ENCODE measurements at regions not wholly inside any gene's neighbourhood (a gene's known extent, or its start where the extent isn't known, plus 50 kb on each side); places are given as distances from the start of the nearest gene placed in this dataset.

- no peaks in the 10 kb centered on the region for H3K27me3 ChIP-seq
- no peak overlapping the region for H3K27ac ChIP-seq
- no peaks in the 10 kb centered on the region for H3K36me3 ChIP-seq
- intact Hi-C loops (cut with DNase I; ENCODE audit: low total_unique reads), result no loop called here
- WGBS, 5 donors, result 74 to 95% (median 87%) methylated on average over 2 of the region's 2 CpGs
- no peak for TF ChIP-seq EP300 (IDR thresholded peaks at IDR 0.05)
- no peak for TF ChIP-seq POLR2A (IDR thresholded peaks at IDR 0.05)
- TF ChIP-seq POLR2AphosphoS5 (IDR thresholded peaks at IDR 0.05), result no peak
- TF ChIP-seq, protein P1, sequence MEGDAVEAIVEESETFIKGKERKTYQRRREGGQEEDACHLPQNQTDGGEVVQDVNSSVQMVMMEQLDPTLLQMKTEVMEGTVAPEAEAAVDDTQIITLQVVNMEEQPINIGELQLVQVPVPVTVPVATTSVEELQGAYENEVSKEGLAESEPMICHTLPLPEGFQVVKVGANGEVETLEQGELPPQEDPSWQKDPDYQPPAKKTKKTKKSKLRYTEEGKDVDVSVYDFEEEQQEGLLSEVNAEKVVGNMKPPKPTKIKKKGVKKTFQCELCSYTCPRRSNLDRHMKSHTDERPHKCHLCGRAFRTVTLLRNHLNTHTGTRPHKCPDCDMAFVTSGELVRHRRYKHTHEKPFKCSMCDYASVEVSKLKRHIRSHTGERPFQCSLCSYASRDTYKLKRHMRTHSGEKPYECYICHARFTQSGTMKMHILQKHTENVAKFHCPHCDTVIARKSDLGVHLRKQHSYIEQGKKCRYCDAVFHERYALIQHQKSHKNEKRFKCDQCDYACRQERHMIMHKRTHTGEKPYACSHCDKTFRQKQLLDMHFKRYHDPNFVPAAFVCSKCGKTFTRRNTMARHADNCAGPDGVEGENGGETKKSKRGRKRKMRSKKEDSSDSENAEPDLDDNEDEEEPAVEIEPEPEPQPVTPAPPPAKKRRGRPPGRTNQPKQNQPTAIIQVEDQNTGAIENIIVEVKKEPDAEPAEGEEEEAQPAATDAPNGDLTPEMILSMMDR (IDR thresholded peaks at IDR 0.05), result no peak
- DNase-seq, result no peak
- H3K4me3 ChIP-seq, result no peak overlapping the region
- no peaks in the 10 kb centered on the region for H3K9me3 ChIP-seq
- H3K4me1 ChIP-seq, result peaks cover 0 to 4% (median under 1%) of the 10 kb centered on the region in 4 donors
Observed at GRCh38 chr6:44036196-44036595, 91.1 kb downstream of the MRPL14 start.

DNA sequence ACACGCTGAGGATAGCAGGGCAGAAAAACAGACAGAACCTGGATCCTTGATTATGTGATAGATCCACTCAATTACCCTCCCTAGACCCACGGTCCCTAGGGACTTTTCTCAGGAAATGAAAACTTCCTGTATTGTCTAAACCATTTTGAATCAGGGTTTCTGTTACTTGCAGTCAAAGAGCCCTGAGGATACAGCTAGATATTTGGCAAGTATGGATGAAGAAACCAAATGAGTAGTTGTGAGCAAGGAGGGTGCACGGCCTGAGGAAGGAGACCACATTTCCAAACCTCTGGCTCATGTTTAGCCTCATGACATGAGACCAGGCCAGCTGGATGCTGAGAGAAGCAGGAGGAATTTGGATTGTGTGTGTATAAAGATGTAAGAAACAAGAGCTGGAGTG lies 91.6 kb downstream of the MRPL14 start:
- no peaks in the 10 kb centered on the region for H3K36me3 ChIP-seq
- no peaks in the 10 kb centered on the region for H3K4me1 ChIP-seq
- no peaks in the 10 kb centered on the region for H3K27me3 ChIP-seq
- no peaks in the 10 kb centered on the region for H3K9me3 ChIP-seq
- no peak for DNase-seq
- no peak overlapping the region for H3K4me3 ChIP-seq
- TF ChIP-seq POLR2AphosphoS5 (IDR thresholded peaks at IDR 0.05) (no peak), POLR2A (IDR thresholded peaks at IDR 0.05) (no peak), EP300 (IDR thresholded peaks at IDR 0.05) (no peak)
- TF ChIP-seq, protein P1 (IDR thresholded peaks at IDR 0.05), result no peak
- 75 to 84% (median 76%) methylated on average over 3 of the region's 3 CpGs for WGBS, 5 donors
- no peak overlapping the region for H3K27ac ChIP-seq
- intact Hi-C loops (cut with DNase I; ENCODE audit: low total_unique reads), result no loop called here

DNA sequence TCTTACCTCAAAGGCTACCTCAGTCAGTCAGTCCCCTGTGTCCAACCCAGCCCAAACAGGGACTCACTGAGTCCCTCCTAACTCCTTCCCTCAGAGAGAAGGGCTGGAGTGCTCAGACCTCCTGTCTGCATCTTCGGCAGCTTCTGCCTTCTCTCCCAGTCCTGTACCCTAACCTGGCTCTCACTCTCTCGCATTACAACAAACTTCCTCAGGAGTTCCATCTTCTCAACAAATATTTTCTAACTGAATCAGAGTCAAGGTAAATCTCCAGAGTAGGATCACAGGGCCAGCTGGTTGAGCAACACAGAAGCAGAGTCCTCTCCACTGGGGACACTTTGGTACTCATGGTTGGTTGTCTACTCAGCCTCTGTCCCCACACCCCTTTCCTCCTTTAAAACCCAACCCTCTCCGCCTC lies 92.3 kb downstream of the MRPL14 start:
- no peaks in the 10 kb centered on the region for H3K9me3 ChIP-seq

DNA sequence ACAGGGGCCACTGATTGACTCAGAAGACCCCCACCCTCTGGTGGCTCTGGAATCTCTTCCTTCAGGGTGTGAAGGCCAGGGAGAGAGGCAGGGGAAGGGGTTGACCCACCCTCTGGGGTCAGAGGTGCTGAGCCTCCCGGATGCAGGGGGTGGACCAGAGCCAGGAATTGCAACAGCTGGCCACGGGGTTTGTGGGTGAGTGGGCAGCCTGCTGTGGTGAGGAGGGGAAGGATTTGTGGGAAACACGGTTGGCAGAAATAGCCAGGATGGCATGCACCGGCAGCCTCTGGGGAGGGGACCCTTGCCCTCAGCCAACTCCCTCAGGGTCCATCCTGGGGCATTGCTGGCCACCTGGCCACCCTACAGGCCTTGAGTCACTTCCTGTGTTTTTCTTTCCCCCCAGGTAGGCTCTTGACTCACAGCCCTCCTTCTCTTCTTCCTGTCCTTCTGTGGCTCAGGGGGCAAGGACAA lies 92.8 kb downstream of the MRPL14 start:
- no peak for DNase-seq
- intact Hi-C loops (cut with DNase I; ENCODE audit: low total_unique reads), result no loop called here
- H3K4me1 ChIP-seq, result peaks cover 0 to 3% (median under 1%) of the 10 kb centered on the region in 4 donors
- TF ChIP-seq POLR2AphosphoS5 (IDR thresholded peaks at IDR 0.05) (no peak), POLR2A (IDR thresholded peaks at IDR 0.05) (no peak), EP300 (IDR thresholded peaks at IDR 0.05) (no peak)
- TF ChIP-seq, protein P1 (IDR thresholded peaks at IDR 0.05), result no peak
- WGBS, 5 donors, result 46 to 70% (median 59%) methylated on average over 4 of the region's 4 CpGs
- no peak overlapping the region for H3K4me3 ChIP-seq
- H3K27me3 ChIP-seq, result no peaks in the 10 kb centered on the region
- no peaks in the 10 kb centered on the region for H3K9me3 ChIP-seq
- no peak overlapping the region for H3K27ac ChIP-seq
- H3K36me3 ChIP-seq, result no peaks in the 10 kb centered on the region

More for the DNA sequence above, 92.3 kb downstream of the MRPL14 start:
- H3K4me3 ChIP-seq, result no peak overlapping the region
- intact Hi-C loops (cut with DNase I; ENCODE audit: low total_unique reads), result no loop called here
- TF ChIP-seq EP300 (IDR thresholded peaks at IDR 0.05) (no peak), POLR2A (IDR thresholded peaks at IDR 0.05) (no peak)
- TF ChIP-seq, protein P1 (IDR thresholded peaks at IDR 0.05), result no peak
- H3K27me3 ChIP-seq, result no peaks in the 10 kb centered on the region
- no peak for DNase-seq
- WGBS, 5 donors, result 80 to 100% (median 91%) methylated on average over 3 of the region's 3 CpGs
- H3K27ac ChIP-seq, result no peak overlapping the region
- no peaks in the 10 kb centered on the region for H3K4me1 ChIP-seq
- H3K36me3 ChIP-seq, result no peaks in the 10 kb centered on the region
